ENCODE measurements at regions not wholly inside any gene's neighbourhood (a gene's known extent, or its start where the extent isn't known, plus 50 kb on each side); places are given as distances from the start of the nearest gene placed in this dataset.

- TF ChIP-seq, protein P1, sequence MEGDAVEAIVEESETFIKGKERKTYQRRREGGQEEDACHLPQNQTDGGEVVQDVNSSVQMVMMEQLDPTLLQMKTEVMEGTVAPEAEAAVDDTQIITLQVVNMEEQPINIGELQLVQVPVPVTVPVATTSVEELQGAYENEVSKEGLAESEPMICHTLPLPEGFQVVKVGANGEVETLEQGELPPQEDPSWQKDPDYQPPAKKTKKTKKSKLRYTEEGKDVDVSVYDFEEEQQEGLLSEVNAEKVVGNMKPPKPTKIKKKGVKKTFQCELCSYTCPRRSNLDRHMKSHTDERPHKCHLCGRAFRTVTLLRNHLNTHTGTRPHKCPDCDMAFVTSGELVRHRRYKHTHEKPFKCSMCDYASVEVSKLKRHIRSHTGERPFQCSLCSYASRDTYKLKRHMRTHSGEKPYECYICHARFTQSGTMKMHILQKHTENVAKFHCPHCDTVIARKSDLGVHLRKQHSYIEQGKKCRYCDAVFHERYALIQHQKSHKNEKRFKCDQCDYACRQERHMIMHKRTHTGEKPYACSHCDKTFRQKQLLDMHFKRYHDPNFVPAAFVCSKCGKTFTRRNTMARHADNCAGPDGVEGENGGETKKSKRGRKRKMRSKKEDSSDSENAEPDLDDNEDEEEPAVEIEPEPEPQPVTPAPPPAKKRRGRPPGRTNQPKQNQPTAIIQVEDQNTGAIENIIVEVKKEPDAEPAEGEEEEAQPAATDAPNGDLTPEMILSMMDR (IDR thresholded peaks at IDR 0.05), result no peak
- no peak for TF ChIP-seq POLR2A (IDR thresholded peaks at IDR 0.05)
- TF ChIP-seq POLR2AphosphoS5 (IDR thresholded peaks at IDR 0.05), result no peak
Observed at GRCh38 chr13:24627946-24628345, 52.3 kb upstream of the ATP12A start.

All from stomach (tissue), 4 donors.